ENCODE measurements at regions not wholly inside any gene's neighbourhood (a gene's known extent, or its start where the extent isn't known, plus 50 kb on each side); places are given as distances from the start of the nearest gene placed in this dataset.
A peak's percentile ranks its signal among the peaks of the same experiment; 100 is the strongest.

DNA sequence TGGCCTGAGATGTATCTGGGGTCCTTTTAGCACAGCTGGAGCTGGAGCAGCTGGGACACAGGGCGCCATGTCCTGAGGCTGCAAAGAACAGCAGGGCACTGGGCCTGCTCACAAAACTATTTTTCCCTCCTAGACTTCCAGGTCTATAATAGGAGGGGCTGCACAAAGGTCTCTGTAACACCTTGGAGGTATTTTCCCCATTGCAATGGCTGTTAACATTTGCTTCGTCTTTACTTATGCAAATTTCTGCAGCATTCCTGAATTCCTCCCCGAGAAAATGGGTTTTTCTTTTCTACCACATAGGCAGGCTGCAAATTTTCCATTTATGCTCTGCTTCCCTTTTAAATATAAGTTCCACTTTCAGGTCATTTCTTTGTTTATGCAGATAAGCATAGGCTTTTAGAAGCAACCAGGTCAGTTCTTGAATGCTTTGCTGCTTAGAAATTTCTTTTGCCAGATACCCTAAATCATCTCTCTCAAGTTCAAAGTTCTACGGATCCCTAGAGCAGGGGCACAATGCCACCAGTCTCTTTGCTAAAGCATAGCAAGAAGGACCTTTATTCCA lies 130.8 kb downstream of the PCSK1 start:
- H3K36me3 ChIP-seq, result no peaks in the 10 kb centered on the region
- no peak for TF ChIP-seq EP300 (IDR thresholded peaks at IDR 0.05; ENCODE audit: low read depth)
- TF ChIP-seq POLR2A (IDR thresholded peaks at IDR 0.05), result no peak
- TF ChIP-seq, protein P1, sequence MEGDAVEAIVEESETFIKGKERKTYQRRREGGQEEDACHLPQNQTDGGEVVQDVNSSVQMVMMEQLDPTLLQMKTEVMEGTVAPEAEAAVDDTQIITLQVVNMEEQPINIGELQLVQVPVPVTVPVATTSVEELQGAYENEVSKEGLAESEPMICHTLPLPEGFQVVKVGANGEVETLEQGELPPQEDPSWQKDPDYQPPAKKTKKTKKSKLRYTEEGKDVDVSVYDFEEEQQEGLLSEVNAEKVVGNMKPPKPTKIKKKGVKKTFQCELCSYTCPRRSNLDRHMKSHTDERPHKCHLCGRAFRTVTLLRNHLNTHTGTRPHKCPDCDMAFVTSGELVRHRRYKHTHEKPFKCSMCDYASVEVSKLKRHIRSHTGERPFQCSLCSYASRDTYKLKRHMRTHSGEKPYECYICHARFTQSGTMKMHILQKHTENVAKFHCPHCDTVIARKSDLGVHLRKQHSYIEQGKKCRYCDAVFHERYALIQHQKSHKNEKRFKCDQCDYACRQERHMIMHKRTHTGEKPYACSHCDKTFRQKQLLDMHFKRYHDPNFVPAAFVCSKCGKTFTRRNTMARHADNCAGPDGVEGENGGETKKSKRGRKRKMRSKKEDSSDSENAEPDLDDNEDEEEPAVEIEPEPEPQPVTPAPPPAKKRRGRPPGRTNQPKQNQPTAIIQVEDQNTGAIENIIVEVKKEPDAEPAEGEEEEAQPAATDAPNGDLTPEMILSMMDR (IDR thresholded peaks at IDR 0.05), result no peak
- no peak for TF ChIP-seq POLR2AphosphoS5 (IDR thresholded peaks at IDR 0.05)
- intact Hi-C loops (cut with DNase I; ENCODE audit: low total_unique reads), result no loop called here
- no peak overlapping the region for H3K4me3 ChIP-seq
- in situ Hi-C loops (cut with MboI; ENCODE audit: low pct_ligation_motif_present in 1 of 4, low pct_unique_long_range_greater_than_20kb in 1 of 4, low sequenced_read_pairs in 3 of 4), result no loop called here
- H3K27ac ChIP-seq, result no peak overlapping the region
- 71 to 80% methylated on average over 2 to 4 of the region's 4 CpGs for WGBS, 2 donors (ENCODE audit: low coverage in 1 of 2)
- no peaks in the 10 kb centered on the region for H3K27me3 ChIP-seq
- peaks cover 0 to 4% of the 10 kb centered on the region in 2 donors for H3K9me3 ChIP-seq
- H3K4me1 ChIP-seq, result no peaks in the 10 kb centered on the region
- no peak for DNase-seq

DNA sequence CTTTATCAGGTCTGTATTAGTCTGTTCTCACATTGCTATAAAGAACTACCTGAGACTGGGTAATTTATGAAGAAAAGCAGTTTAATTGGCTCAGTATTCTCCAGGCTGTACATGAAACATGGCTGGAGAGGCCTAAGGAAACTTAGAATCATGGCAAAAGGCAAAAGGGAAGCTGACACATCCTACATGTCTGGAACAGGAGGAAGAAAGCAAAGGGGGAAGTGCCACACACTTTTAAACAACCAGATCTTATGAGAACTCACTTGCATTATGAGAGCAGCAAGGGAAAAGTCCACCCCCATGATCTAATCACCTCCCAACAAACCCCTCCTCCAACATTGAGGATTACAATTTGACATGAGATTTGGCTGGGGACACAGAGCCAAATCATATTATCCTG lies 132.1 kb downstream of the PCSK1 start:
- in situ Hi-C loops (cut with MboI; ENCODE audit: low pct_ligation_motif_present in 1 of 4, low pct_unique_long_range_greater_than_20kb in 1 of 4, low sequenced_read_pairs in 3 of 4), result no loop called here
- intact Hi-C loops (cut with DNase I; ENCODE audit: low total_unique reads), result no loop called here

DNA sequence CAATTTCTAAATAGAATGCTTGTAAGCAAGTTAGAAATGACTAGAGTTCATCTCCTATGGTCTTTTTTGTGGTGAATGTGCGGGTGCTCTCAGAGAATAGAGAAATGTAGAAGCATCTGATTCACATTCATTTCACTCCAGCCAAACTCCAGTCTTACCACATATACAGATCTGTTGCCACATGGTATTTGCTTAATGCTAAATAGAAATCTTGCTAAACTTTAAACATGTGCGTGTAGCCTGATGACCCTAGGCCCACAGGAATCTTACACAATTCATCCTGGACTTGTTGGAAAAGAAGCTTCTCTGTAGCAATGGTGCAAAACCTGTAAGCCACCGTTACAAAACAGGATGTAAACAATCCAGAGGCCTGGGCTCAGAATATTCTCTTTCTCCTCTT lies 135.2 kb downstream of the PCSK1 start:
- H3K27ac ChIP-seq, result no peak overlapping the region

More for the DNA sequence above, 132.1 kb downstream of the PCSK1 start:
- no peaks in the 10 kb centered on the region for H3K27me3 ChIP-seq
- no peak overlapping the region for H3K4me3 ChIP-seq
- TF ChIP-seq, protein P1 (IDR thresholded peaks at IDR 0.05), result no peak
- no peak for TF ChIP-seq POLR2A (IDR thresholded peaks at IDR 0.05)
- H3K36me3 ChIP-seq, result no peaks in the 10 kb centered on the region
- H3K4me1 ChIP-seq, result no peaks in the 10 kb centered on the region
- H3K9me3 ChIP-seq, result peaks cover 0 to 4% of the 10 kb centered on the region in 2 donors
- no peak for DNase-seq
- H3K27ac ChIP-seq, result no peak overlapping the region

DNA sequence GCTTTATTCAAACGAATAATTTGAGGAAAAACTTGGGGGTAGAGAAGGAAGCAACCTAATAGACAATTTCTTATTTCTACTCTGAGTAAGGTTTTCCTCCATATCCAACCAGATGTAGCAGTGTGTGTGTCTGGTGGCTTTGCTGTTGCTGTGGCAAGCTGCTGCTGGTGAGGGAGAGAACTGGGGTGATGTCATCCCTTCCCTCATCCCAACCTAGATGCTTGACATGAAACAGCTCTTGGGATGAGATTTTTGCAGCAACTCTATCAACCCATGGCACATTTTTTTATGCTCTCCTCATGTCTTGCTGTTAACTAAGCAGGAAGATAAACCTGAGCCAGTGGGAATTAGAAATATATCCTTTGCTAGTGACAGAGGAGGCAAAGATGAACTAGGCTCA lies 135.8 kb downstream of the PCSK1 start:
- no peaks in the 10 kb centered on the region for H3K4me1 ChIP-seq
- WGBS, 2 donors (ENCODE audit: low coverage in 1 of 2), result 48 to 67% methylated on average over 1 of the region's 1 CpG
- H3K27me3 ChIP-seq, result no peaks in the 10 kb centered on the region
- TF ChIP-seq, protein P1 (IDR thresholded peaks at IDR 0.05), result no peak
- TF ChIP-seq EP300 (IDR thresholded peaks at IDR 0.05; ENCODE audit: low read depth), result no peak
- no peak for DNase-seq
- H3K36me3 ChIP-seq, result no peaks in the 10 kb centered on the region
- H3K27ac ChIP-seq, result no peak overlapping the region
- intact Hi-C loops (cut with DNase I; ENCODE audit: low total_unique reads), result loop anchor here (5.0 kb wide), 1 partner anchor 705 kb away; no protein-coding TSS in a partner anchor
- no peak overlapping the region for H3K4me3 ChIP-seq
- no peaks in the 10 kb centered on the region for H3K9me3 ChIP-seq
- in situ Hi-C loops (cut with MboI; ENCODE audit: low pct_ligation_motif_present in 1 of 4, low pct_unique_long_range_greater_than_20kb in 1 of 4, low sequenced_read_pairs in 3 of 4), result no loop called here

More for the DNA sequence above, 135.2 kb downstream of the PCSK1 start:
- in situ Hi-C loops (cut with MboI; ENCODE audit: low pct_ligation_motif_present in 1 of 4, low pct_unique_long_range_greater_than_20kb in 1 of 4, low sequenced_read_pairs in 3 of 4), result no loop called here
- no peaks in the 10 kb centered on the region for H3K27me3 ChIP-seq
- no peak for TF ChIP-seq POLR2A (IDR thresholded peaks at IDR 0.05)
- TF ChIP-seq POLR2AphosphoS5 (IDR thresholded peaks at IDR 0.05), result peak in 1 of 3 donors; percentile 37
- H3K4me1 ChIP-seq, result no peaks in the 10 kb centered on the region
- WGBS, 2 donors (ENCODE audit: low coverage in 1 of 2), result 29 to 45% methylated on average over 2 to 3 of the region's 3 CpGs
- DNase-seq, result no peak
- H3K9me3 ChIP-seq, result no peaks in the 10 kb centered on the region
- no peaks in the 10 kb centered on the region for H3K36me3 ChIP-seq
- H3K4me3 ChIP-seq, result no peak overlapping the region
- intact Hi-C loops (cut with DNase I; ENCODE audit: low total_unique reads), result loop anchor here (5.0 kb wide), 1 partner anchor 706 kb away; no protein-coding TSS in a partner anchor

DNA sequence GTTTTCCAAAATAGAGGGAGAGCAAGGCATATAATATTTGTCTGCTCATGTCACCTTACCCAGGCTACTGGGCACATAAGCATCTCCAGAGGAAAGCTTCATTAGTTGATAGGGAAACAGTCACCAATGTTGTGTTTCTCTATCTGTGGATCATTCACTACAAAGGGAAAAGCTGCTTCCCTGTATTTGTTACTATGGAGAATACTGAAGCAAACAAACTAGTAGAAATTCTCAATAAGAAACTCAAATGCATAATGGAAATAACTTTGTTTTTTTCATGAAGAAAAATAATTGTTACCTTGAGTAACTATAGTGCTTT lies 138.2 kb downstream of the PCSK1 start:
- no peak overlapping the region for H3K27ac ChIP-seq
- in situ Hi-C loops (cut with MboI; ENCODE audit: low pct_ligation_motif_present in 1 of 4, low pct_unique_long_range_greater_than_20kb in 1 of 4, low sequenced_read_pairs in 3 of 4), result no loop called here

More for the DNA sequence above, 138.2 kb downstream of the PCSK1 start:
- Histone ChIP-seq H3K4me1 (no peaks in the 10 kb centered on the region), H3K27me3 (no peaks in the 10 kb centered on the region), H3K4me3 (no peak overlapping the region), H3K36me3 (no peaks in the 10 kb centered on the region), H3K9me3 (no peaks in the 10 kb centered on the region)
- DNase-seq, result no peak
- intact Hi-C loops (cut with DNase I; ENCODE audit: low total_unique reads), result loop anchor here (5.0 kb wide), 1 partner anchor 703 kb away; no protein-coding TSS in a partner anchor
- TF ChIP-seq POLR2A (IDR thresholded peaks at IDR 0.05) (no peak), POLR2AphosphoS5 (IDR thresholded peaks at IDR 0.05) (no peak), EP300 (IDR thresholded peaks at IDR 0.05; ENCODE audit: low read depth) (no peak)
- TF ChIP-seq, protein P1 (IDR thresholded peaks at IDR 0.05), result no peak
